ENCODE measurements at regions not wholly inside any gene's neighbourhood (a gene's known extent, or its start where the extent isn't known, plus 50 kb on each side); places are given as distances from the start of the nearest gene placed in this dataset.

DNA sequence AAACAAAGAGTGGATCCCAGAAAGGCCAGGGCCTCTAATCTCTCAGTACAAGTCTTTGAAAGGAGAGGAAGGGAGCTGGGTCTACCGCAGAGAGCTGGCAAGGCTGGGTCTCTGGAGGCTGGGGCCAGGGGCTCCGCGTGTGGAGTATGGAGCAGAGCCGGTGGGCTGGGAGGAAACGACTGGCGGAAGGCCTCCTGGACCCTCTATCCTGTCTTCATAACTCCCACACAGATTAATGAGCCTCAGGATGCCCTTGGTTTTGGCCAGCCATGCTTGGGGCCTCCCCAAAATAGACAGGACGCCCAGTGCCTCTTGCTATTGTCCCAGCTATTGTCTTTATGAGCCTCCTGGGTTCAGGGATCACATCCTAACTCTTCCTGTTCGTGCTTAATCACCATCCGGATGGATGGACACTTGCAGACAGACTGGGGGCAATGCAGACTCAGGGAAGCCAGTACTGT is 306.4 kb downstream of the DHX35 start:
- TF ChIP-seq CTCF (IDR thresholded peaks at IDR 0.05; ENCODE audit: low read length) = no peak
- TF ChIP-seq EZH2 (IDR thresholded peaks at IDR 0.05; ENCODE audit: borderline replicate concordance, low read length) = no peak
